NCI-H1694 treated with DMSO at 0.1 percent for 48 hours (cell line): ENCODE measurements at regions not wholly inside any gene's neighbourhood (a gene's known extent, or its start where the extent isn't known, plus 50 kb on each side); places are given as distances from the start of the nearest gene placed in this dataset.
"Not testable (repeated sequence)": the region's sequence is repeated elsewhere in the genome, so short reads cannot be mapped to it uniquely, and the experiment has no call there.

ENCODE experiments used
- DNase-seq: peaks from one replicate; lab custom pipeline; 2025; lab: John Stamatoyannopoulos, UW

DNA sequence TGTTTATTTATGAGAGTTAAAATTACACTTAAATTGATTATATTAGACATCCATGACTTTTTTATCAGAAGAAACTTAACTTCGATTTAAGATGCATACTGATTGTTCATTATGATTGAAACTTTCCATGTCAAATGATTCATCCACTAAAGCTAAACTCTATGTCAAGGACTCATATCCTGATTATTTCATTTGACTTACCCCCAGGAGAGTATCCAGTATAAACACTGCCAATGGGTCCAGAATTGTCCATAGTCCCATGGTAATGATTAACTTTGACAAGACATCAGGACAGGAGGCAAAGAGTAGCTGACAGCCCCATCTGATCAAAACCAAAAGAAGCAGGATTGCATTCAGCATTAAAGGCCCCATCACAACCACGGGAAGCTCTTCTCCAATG lies 709.9 kb downstream of the TFAP2A start:
- no peak for DNase-seq

DNA sequence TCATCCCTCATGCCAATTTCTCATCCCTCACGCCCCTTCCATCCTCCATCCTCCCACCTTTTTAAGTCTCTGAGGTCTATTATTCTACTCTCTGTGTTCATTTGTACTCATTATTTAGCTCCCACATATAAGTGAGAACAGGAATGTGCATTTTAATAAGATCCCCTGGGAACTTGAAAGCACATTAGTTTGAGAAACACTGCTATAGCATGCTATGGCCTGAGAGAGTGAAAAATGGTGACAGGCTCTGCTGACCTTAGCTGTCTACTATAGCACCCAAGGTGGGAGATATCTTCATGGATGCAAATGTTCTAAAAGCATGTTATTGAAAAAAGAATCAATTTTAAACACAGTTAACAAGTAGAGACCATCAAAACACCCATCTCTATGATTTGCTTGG lies 712.0 kb downstream of the TFAP2A start:
- no peak for DNase-seq

DNA sequence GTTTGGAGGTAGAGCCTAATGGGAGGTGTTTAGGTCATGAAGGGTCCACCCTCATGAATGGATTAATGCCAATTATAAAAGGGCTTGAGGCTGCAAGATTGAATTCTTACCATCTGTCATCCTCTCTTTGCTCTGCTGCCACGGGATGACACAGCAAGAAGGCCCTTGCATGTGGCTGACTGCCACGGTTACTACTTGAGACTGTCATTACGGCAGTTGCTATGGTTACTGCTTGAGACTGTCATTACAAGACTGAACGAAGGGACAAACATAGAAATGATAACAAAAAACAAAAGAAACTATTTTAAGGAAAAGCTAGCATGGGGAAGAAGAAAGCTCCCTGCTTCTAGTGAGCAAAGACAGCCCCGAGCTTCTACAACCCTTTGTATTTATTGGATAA lies 715.0 kb downstream of the TFAP2A start:
- no peak for DNase-seq

DNA sequence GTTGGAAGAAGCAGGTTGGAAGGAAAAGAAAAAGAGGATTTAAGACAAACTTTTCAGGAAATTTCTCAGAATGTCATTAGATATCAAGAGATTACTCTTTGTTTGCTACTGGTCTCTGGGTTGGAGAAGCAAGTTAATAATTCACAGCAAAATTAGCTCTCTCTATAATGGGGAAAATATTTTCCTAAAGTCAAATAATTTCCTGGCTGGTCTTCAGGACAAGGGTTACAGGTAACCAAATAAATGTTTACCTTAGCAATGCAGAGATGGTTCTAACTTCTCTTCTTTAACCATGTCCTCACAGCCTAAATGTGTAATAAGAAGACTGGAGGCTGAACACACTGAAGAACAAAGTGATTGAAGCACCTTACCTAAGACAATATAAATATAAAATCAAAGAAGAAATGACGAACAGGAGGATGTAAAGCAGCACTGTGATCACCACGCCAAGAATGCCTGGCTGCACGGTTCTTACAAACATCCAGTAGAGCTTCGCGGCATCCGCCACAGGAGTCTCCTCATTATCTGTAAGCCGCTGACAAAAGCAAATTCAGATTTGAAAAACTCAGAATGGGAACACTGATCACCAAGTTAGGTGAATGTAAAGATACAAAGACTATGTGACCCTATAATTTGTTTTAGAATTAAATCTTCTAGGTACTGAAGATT lies 717.5 kb downstream of the TFAP2A start:
- no peak for DNase-seq

GRCh38 chr6:9690388-9690787 lies 724.5 kb downstream of the TFAP2A start:
- no peak for DNase-seq

DNA sequence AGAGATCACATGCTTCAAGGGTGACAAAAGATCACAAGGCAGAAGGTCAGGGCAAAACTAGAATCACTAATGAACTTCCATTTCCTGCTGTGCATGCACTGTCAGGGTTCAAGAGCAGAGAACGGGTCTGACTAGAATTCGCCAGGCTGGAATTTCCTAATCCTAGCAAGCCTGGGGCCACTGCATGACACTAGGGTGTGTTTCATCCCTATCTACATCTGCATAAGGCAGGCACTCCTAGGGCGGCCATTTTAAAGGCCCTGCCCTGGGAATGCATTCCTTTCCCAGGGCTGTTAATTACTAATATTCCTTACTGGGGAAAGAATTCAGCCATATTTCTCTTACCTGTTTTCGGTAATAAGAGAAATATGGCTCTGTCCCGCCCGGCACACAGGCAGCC lies 734.1 kb downstream of the TFAP2A start:
- not testable (repeated sequence) for DNase-seq

DNA sequence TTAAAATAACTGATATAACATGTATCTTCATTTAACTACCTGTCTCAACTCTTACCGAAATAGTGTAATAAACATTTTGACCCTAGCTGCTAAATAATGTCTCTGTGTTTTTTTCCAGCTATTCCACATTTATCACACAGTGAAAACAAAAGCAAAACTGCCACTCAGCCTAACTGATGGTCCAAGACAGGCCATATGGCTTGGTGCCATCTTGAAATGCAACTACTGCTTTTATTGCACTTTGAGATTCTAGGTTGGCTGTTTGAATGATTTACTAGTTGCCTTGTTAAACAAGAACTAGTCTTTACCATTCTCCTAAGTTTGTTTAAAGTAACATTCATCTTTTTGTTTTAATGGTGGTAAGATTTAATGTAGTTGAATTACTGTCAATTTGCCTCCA lies 739.8 kb downstream of the TFAP2A start:
- no peak for DNase-seq

GRCh38 chr6:9659848-9660247 lies 755.0 kb downstream of the TFAP2A start:
- DNase-seq: no peak

GRCh38 chr6:9657994-9658393 lies 756.9 kb downstream of the TFAP2A start:
- no peak for DNase-seq

DNA sequence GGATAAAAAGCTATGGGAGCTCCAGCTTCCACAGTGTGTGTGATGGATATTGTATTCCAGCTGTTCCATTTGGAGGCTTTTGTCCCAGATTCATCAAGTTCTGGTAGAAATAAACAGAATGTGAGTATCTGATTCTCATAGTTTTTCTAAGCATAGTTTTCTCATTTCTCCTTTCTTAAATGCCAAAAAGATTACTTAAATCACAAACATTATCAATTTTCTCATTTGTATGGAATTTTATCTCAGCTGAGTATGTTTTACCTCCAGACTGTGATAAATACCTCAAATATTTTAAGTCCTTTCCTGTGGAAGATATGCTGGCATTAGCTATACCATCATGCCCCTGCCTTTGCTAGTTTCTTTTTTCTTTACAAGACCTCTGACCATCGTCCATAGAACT lies 767.3 kb downstream of the TFAP2A start:
- DNase-seq: no peak

DNA sequence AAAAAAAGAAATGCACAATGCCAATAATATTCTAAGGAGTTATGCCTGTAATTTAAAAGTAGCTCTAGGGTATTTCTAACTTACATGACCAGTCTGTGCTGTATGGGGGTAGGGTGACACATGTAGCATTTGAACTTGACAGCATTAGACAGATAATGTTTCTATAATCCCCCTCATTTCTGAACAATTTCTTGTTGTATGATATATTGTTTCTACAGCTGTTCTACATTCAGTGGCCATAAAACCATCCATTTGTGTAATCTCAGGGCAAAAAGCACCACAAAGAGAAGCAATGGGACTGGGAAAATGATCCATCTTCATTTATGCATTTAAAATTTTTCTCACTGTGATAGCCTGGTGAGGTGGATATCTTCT lies 767.8 kb downstream of the TFAP2A start:
- no peak for DNase-seq

GRCh38 chr6:9646342-9647070 lies 768.4 kb downstream of the TFAP2A start:
- no peak for DNase-seq

- DNase-seq: no peak
These were observed 776.0 kb downstream of the TFAP2A start for GRCh38 chr6:9638861-9639260.

GRCh38 chr6:9634776-9635175 lies 780.1 kb downstream of the TFAP2A start:
- DNase-seq: no peak

- DNase-seq: no peak
These were observed 782.8 kb downstream of the TFAP2A start for GRCh38 chr6:9632026-9632425.

DNA sequence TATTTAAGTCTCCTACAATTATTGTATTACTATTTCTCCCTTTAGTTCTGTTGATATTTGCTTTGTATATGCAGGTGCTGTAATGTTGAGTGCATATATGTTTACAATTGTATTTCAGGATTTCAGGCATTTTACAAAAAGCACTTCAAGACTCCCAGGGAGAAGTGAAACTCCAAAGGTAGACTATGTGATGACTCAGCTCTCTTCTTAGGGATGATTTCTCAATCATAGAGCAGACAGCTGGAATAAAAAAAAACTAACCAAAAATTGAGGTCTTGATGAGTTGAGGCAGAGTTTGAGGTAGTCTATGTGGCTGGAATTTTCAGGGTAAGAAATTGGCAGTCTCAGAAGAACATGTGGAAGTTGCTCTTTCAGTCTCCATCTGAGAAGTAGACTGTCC lies 786.1 kb downstream of the TFAP2A start:
- no peak for DNase-seq

GRCh38 chr6:9627916-9628315 lies 787.0 kb downstream of the TFAP2A start:
- no peak for DNase-seq

DNA sequence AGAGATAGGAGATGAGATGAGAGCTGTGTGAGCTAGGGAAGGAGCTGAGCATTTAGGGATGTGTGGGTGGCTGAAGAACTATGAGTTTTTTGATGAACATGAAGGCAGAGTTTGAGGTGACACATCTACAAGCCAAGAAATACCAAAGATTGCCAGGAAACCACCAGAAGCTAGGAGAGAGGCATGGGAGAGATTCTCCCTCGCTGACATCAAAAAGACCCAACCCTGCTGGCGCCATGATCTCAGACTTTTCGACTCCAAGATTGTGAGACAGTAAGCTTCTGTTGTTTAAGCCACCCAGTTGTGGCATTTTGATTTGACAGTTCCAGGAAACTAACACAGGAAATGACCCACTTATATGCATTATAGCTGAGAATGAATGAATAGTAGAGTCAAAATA lies 790.9 kb downstream of the TFAP2A start:
- no peak for DNase-seq

- DNase-seq: no peak
These were observed 791.5 kb downstream of the TFAP2A start for GRCh38 chr6:9623228-9623832.

GRCh38 chr6:9621276-9621675 lies 793.6 kb downstream of the TFAP2A start:
- no peak for DNase-seq

DNA sequence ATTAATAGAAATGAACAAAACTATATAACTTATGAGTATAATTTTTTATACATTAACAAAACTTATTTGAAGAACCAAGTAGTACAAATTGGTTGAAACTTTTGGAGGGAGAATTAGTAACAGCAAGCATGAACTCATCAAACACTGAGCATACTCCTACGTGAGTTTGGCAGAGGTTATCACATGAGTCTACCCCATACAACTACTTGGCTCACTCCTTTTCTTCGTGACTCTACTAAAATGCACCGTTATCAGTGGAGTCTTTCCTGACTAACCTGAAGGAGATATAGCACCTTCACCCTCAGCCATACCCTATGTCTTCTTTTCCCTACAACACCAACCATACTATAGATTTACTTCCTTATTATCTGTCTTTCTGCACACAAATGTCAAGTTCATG lies 794.2 kb downstream of the TFAP2A start:
- DNase-seq: no peak

GRCh38 chr6:9620263-9620662 lies 794.6 kb downstream of the TFAP2A start:
- DNase-seq: no peak

DNA sequence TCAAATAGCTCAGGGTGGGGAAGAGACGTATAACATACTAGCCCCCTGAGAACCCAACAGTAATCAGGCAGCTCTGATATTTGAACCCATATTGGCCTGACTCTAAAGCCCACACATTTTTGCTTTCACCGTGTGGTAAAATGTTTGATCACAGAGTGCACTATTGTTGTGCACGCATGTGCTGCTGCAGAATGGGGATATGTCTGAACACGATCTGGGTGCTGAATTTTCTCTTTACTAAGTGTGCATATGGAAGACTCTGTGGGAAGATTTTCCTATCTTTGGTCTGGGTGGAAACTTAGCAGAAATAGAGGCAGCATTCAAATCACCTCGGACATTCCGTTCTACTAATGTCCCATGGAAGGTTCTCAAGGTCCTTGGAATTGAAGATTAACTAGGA lies 800.1 kb downstream of the TFAP2A start:
- no peak for DNase-seq

- DNase-seq: no peak
These were observed 802.4 kb downstream of the TFAP2A start for GRCh38 chr6:9612489-9612888.
